ENCODE measurements at regions not wholly inside any gene's neighbourhood (a gene's known extent, or its start where the extent isn't known, plus 50 kb on each side); places are given as distances from the start of the nearest gene placed in this dataset.

DNA sequence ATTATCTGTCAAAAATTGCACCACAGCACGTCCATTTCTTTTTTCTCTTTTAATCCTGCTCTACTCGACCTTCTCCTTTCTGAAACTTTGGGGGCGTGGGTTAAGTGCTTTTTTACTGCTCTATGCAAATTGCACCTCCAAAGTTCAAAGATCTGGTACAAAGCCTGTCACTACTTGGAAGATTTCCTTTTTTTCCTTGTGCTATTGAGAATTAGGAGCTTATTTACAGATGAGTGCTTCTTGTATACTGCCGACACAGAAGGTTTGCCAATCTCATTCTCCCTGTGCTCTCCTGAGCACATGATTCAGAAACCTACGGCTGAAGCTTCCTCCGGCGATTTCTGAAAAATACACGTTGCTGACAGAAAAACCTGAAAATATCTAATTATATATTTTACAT lies 94.8 kb downstream of the TEX29 start:
- no peak overlapping the region for H3K27ac ChIP-seq

DNA sequence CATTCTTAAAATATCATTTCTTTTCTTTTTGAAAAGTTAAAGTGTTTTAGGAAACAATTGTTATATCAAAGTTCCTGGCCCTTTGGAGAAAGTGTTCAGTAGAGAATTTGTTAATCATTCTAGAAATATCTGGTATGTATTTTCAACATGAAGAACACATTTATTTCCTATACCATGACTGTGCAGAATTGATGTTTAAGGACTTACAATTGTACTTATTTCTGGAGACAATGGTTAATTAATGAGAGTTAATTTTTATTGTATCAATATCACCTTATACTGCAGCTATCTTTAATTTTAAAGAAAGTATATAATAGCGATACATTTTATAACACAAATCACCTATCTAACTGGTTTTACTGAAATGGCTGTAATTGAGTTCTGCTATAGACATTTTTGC lies 95.3 kb downstream of the TEX29 start:
- H3K27ac ChIP-seq = no peak overlapping the region
- no peak for TF ChIP-seq CTCF (IDR thresholded peaks at IDR 0.05)
- no peak for TF ChIP-seq ZFX (IDR thresholded peaks at IDR 0.05; ENCODE audit: borderline replicate concordance)

More for the DNA sequence above, 94.8 kb downstream of the TEX29 start:
- TF ChIP-seq ZFX (IDR thresholded peaks at IDR 0.05; ENCODE audit: borderline replicate concordance) (no peak), CTCF (IDR thresholded peaks at IDR 0.05) (no peak)

DNA sequence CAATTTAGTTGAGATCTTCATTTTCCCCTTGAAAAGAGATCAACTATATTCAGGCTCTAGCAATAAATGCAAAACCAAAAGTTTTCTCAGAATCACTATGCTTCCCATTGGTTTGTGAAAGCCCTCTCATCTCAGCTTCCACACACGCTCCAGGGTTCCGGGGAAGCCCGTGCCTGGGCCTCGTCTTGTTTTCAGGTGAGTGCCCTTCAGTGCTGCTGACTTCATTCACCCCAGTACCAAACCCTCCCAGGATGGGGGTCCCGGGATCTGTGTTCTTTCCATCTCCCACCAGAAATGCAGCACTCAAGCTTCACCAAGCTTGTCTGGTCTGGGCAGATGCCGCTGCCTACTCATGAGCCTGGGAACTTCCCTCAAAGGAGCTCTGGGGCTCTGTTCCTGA lies 97.7 kb downstream of the TEX29 start:
- TF ChIP-seq ZFX (IDR thresholded peaks at IDR 0.05; ENCODE audit: borderline replicate concordance) (no peak), CTCF (IDR thresholded peaks at IDR 0.05) (no peak)
- no peak overlapping the region for H3K27ac ChIP-seq

- H3K27ac ChIP-seq = no peak overlapping the region
- TF ChIP-seq CTCF (IDR thresholded peaks at IDR 0.05) (no peak), ZFX (IDR thresholded peaks at IDR 0.05; ENCODE audit: borderline replicate concordance) (no peak)
These were observed 99.9 kb downstream of the TEX29 start for GRCh38 chr13:111420113-111420876.

DNA sequence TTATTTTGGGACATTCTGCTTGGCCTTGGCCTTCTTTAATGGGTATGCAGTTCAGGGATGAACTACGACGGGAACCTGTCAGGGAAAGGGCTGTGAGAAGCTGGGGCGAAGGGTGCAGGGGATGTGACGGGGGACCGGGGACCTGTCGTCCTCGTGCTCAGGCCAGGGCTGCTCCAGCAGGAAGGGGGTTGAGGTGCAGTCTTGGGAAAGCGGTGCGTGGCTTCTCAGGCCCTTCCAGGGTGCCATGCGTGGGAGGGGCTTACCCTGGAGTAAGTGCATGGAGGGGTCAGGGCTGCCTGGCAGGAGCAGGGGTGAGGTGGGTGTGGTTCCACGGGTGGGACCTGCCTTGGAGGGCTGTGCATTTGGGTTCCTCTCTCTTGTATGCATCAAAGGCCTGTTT lies 100.8 kb downstream of the TEX29 start:
- H3K27ac ChIP-seq = no peak overlapping the region
- TF ChIP-seq ZFX (IDR thresholded peaks at IDR 0.05; ENCODE audit: borderline replicate concordance) = no peak
- no peak for TF ChIP-seq CTCF (IDR thresholded peaks at IDR 0.05)

DNA sequence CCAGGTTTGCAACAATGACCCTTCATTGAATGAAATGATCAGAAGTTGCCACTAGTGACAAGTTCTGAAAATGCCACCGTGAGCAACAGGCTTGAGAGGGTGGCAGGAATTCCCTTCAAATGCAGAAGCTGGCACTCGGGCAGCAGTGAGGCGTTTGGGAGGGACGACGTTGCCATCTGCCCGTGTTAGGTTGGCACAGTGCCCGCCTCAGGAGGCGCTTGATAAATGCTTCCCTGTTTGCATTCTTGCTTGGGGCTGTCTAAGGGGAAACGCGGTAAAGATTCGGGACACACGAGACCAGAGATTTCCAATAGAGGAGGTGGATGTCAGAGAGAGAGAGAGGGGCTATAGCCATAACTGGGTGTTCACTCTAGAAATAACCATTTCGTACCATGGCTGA lies 101.9 kb downstream of the TEX29 start:
- TF ChIP-seq ZFX (IDR thresholded peaks at IDR 0.05; ENCODE audit: borderline replicate concordance) = no peak
- no peak for TF ChIP-seq CTCF (IDR thresholded peaks at IDR 0.05)
- no peak overlapping the region for H3K27ac ChIP-seq

DNA sequence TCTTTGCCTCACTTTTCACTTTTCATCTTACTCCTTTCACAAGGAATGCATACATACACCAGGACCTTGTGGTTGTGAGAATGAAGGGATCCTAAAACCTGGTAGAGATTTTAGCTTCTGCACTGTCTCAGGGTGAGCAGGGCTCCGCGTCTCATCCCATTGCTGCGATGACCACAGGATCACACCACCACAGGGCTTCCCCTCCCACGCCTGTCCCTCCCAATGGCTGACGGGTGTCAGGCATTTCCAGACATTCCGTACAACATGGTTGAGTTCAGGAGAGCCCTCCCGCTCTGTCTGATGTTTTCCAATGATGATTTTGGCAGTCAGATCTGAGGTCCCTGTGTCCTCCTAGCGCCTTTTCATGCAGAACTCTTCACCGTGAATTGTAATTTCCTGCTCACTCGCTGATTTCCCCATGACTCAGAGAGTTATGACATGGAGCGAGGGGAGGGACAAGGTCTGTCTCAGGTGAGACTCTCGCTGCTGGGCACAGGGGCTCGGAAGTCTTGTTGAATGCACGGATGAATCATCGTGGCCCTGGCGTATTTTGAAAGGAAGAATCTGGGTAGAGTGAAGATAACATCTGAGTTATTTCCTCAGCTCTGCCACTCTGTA lies 102.8 kb downstream of the TEX29 start:
- H3K27ac ChIP-seq = no peak overlapping the region
- TF ChIP-seq CTCF (IDR thresholded peaks at IDR 0.05) (no peak), ZFX (IDR thresholded peaks at IDR 0.05; ENCODE audit: borderline replicate concordance) (no peak)
